OCI-M1 (cell line): ENCODE measurements at regions not wholly inside any gene's neighbourhood (a gene's known extent, or its start where the extent isn't known, plus 50 kb on each side); places are given as distances from the start of the nearest gene placed in this dataset.

Experiments
- DNase-seq: peaks from one replicate; lab custom pipeline; 2025; lab: John Stamatoyannopoulos, UW

GRCh38 chr5:35363387-35363965, 133.2 kb upstream of the PRLR start:
- DNase-seq = no peak

GRCh38 chr5:35362772-35363171, 132.5 kb upstream of the PRLR start:
- DNase-seq = no peak

DNA sequence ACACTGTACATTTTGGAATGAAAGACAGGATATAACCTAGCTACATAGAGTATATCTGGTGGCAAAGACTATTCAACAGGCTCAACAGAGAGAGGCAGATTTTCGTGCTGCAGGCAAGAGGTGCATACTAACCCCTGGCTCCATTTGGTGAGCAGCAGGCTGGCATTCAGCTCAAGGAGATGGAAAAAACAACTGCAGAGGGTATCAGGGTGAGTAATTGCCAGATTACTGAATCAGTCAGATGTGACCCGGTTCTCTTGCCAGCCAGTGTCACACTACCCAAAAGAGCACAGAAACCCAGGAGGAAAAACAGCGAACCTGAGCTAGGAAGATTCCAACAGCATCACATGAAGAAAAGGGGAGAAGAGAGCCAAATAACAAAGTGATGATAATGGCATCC, 130.4 kb upstream of the PRLR start:
- no peak for DNase-seq

DNA sequence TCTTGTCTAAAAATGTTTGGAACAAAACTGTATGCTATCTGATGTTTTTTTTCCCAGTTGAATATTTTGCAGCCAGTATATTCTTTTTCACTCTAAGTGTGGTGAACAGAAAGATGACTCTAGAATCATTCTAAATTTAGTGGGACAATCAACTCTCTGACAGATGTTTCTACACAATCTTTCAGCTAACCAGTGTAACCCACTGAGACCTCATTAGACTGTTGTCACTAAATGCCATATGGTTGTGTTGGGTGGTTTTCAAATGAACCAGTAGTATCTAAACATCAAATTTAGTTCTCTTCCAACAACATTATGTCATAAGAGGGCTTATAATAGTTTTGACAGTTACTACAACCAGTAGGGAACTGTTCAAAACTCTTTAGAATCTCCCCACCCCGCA, 129.6 kb upstream of the PRLR start:
- no peak for DNase-seq

GRCh38 chr5:35357973-35358372, 127.7 kb upstream of the PRLR start:
- no peak for DNase-seq

DNA sequence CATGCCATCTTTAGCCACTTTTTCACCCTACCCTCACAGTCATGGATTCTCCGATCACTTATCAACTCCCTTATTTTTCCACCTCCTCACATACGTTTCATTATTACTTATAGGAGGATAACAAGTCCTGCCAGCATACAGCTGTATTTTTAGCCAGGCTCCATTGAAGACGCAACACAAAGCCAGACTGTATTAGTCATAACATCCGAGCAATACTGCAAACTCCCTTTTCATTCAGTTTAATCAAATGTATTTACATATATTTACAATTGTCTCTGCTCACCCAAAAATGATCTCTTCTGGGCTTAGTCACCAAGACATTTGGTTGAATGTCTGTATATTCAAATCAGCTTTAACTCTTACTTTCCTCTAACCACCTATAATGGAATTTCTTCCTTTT, 126.4 kb upstream of the PRLR start:
- no peak for DNase-seq

DNA sequence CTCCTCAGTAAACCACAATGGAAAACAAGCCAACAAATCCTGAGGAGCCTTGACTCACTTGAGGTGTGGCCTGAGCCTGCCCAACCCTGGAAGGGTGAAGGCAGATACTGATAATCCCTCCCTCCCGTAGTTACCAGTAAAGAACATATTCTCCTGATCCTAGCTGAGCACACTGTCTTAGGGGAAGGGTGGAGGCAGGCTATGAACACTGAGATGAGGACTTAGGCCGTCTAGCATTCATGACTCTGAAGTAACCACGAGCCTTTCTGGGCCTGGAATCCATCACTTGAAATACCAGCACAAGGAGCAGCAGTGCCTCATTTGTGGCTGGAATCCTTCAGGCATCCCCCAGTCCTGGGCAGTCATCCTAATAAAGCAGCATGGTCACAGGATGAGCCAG, 124.5 kb upstream of the PRLR start:
- no peak for DNase-seq

- DNase-seq = no peak
Observed at GRCh38 chr5:35345222-35345621, 114.9 kb upstream of the PRLR start.

DNA sequence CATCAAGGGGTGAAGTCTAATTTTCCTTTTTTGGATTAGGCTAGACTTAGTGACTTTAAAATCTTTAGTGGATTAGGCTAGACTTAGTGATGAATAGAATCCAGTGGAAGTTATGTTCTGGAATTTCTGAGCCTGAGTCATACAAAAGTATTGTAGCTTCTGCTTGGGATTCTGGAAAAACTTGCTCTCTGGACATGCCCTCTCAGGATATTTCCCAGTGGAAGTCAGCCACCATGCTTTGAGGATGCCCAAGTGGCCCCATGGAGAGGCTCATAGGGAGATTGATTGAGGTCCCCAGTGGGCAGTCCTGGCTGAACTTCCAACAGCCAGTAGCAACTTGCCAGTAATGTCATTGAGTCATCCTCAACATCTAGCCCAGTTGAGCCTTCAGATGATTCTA, 112.4 kb upstream of the PRLR start:
- DNase-seq = no peak

DNA sequence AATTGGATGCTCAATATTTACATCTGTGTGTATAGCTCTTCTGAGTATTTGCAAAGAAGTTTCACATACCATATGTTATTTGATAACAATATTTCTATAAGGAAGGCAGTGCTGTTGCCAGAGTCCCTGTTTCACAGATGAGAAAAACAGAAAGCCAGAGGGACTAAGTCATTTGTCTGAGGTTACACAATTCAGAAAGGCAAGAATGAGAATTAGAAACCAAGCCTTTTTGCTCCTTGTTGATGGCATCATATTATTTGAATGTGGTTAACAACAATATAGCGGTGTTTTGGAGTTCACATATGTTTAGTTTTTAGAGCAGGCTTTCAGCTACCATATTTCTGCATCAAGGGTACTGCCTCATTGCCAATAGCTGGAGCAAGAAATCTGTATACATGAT, 110.9 kb upstream of the PRLR start:
- DNase-seq = no peak

DNA sequence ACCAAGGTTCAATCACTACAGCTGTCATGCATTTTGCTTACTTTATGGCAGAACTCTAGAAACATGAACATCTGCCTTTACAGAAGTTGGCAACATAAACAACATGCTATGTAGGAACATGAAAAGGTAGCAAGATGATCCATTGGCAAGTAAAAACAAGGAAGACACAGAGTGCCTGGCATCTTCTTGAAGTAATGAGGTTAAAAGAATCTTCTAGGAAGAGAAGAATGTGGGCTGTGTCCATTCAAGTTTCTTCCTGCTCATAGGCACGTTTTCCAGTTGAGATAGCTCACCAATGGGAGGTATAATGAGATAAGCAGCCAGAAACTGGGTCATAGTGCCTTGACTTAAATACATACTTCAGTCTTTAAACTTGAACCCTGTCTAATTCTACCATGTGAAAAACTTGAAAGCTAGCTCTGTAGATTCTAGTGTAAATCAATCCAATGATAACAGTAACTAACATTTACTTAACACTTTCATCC, 109.4 kb upstream of the PRLR start:
- no peak for DNase-seq

- no peak for DNase-seq
Observed at GRCh38 chr5:35339006-35339405, 108.7 kb upstream of the PRLR start.

DNA sequence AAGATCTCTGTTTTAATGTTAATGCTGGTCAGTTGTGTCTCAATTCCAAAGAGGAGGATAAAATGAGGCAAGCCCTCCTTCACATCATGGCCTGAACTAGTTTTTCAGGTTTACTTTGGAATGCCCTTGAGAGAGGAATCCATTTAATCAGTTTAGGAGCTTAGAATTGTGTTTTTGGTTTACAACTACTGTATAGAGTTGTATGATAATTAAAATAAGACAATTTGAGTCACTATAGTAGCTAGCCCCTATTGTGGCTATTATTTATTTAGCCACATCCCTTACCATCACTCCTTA, 107.8 kb upstream of the PRLR start:
- DNase-seq = no peak

DNA sequence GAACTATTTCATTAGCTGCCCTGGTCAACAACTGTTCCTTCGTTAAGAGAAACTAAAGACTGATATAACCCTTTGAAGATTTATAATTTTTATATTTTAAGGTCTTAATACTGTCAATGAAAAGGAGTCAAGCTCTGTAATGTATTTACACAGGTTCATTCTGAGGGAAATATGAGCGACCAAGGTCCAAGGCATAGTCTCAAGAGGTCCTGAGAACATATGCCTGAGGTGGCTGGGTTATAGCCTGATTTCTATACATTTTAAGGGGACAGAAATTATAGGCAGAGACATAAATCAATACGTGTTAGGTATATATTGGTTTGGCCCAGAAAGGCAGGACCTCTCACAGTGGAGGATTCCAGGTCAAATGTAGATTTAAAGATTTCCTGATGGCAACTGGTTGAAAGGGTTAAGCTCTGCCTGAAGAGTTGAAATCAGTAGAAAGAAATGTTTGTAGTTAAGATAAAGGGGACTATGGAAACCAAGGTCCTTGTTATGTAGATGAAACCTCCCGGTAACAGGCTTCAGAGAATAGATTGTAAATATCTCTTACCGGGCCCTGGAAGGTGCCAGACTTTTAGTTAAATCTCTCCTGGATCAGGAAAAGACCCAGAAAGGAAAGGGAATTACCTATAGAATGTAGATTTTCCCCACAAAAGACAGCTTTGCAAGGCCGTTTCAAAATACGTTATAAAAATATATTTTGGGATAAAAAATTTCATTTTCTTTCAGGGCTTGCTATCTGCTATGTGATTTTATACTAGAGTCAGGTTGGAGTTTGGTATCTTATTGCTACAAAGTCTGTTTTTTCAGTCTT, 107.3 kb upstream of the PRLR start:
- no peak for DNase-seq

DNA sequence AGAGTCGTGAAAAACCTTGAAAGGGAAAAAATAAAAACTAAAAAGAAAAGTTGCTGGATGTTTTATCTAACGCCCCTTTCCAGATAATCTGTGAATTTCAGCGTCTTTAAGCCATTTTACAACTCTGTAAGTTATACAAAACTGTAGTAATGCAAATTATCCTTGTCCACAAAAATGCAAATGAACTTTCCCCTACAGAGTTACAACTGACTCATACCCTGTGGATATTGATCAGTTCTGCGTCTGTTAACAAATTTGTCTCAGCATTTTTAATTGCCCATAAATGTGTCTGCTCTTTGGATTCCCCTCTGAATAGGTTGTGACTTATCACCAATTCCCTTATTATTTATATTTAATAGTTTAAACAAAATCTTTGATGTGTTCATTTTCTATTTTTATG, 105.9 kb upstream of the PRLR start:
- no peak for DNase-seq

- DNase-seq = no peak
Observed at GRCh38 chr5:35335752-35336151, 105.5 kb upstream of the PRLR start.

DNA sequence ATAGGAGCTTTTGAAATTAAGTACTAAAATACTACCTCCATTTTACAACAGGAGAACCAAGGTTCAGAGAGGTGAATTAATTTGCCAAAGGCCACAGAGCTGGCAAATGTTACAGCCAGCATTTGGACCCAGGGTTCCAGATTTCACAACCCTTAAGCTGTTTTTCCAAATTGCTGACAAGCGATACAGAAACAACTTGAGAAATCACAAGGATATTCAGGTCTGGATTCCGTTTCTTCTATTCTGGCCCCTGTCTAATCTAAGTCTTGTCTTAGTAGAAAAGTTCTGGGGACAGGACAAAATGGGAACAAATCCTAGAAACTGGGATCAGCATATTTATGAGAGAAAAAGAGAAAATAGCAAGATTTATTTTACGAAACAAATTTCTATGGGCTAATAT, 103.1 kb upstream of the PRLR start:
- no peak for DNase-seq

GRCh38 chr5:35331956-35332950, 102.0 kb upstream of the PRLR start:
- no peak for DNase-seq

GRCh38 chr5:35325836-35326235, 95.5 kb upstream of the PRLR start:
- no peak for DNase-seq

- DNase-seq = no peak
Observed at GRCh38 chr5:35324679-35325078, 94.4 kb upstream of the PRLR start.

DNA sequence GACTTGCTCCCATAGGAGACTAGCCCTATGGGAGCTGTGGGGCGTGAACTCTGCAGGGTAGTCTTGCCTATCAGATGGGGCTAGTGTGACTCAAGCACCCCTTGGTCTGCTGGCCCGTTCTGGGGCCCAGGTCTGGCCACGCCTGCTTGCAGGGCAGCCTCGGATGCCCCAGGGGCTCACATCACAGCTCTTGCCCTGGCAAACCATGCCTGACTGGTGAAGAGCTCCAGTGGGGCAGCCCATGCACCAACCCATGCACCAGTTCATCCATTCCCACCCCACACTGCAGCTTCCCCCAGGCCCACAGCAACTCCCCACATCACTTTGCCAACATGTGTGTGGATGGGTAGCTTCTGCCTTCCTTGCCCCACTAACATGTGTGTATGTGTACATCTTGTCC, 93.9 kb upstream of the PRLR start:
- DNase-seq = no peak

- no peak for DNase-seq
Observed at GRCh38 chr5:35320029-35320428, 89.7 kb upstream of the PRLR start.
